ENCODE measurements at regions not wholly inside any gene's neighbourhood (a gene's known extent, or its start where the extent isn't known, plus 50 kb on each side); places are given as distances from the start of the nearest gene placed in this dataset.

GRCh38 chr11:121792185-121792584, 323.8 kb downstream of the BLID start:
- no peak for DNase-seq (ENCODE audit: low spot score)

GRCh38 chr11:121790430-121790829, 325.6 kb downstream of the BLID start:
- no peak for DNase-seq (ENCODE audit: low spot score)

DNA sequence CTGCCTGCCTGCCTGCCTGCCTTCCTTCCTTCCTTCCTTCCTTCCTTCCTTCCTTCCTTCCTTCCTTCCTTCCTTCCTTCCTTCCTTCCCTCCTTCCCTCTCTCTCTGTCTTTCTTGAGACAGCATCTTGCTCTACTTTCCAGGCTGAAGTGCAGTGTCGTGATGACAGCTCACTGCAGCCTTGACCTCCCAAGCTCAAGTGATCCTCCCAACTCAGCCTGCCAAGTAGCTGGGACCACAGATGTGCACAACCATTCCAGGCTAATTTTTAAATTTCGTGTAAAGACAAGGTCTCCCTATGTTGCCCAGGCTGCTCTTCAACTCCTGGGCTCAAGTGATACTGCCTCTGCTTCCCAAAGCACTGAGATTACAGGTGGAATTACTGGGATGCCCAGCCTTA, 328.2 kb upstream of the SORL1-AS1 start:
- DNase-seq (ENCODE audit: low spot score): no peak

- no peak for DNase-seq (ENCODE audit: low spot score)
Measured at GRCh38 chr11:121777056-121777455, 324.3 kb upstream of the SORL1-AS1 start.

- no peak for DNase-seq (ENCODE audit: low spot score)
Measured at GRCh38 chr11:121775276-121775675, 322.5 kb upstream of the SORL1-AS1 start.

GRCh38 chr11:121773076-121773475, 320.3 kb upstream of the SORL1-AS1 start:
- no peak for DNase-seq (ENCODE audit: low spot score)

GRCh38 chr11:121770939-121771595, 318.3 kb upstream of the SORL1-AS1 start:
- no peak for DNase-seq (ENCODE audit: low spot score)

DNA sequence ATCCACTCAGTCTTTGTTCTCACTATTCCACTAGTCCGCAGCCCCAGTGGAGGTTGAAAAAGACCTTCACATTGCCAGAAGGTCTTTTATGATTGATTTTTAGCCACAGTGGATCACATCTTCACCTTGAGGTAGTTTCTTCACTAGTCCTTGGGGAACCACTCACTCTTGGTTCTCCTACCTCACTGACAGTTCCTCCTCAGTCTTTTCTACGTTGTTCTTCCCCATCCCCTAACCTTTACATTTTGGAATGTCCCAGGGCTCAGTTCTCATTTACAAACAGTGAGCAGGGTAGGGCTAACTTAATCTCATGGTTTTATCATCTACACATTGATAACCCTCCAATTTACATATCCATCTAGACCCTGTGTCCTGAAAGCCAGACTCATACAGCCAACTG, 316.4 kb upstream of the SORL1-AS1 start:
- no peak for DNase-seq (ENCODE audit: low spot score)

- no peak for DNase-seq (ENCODE audit: low spot score)
Measured at GRCh38 chr11:121767433-121767832, 314.7 kb upstream of the SORL1-AS1 start.

DNA sequence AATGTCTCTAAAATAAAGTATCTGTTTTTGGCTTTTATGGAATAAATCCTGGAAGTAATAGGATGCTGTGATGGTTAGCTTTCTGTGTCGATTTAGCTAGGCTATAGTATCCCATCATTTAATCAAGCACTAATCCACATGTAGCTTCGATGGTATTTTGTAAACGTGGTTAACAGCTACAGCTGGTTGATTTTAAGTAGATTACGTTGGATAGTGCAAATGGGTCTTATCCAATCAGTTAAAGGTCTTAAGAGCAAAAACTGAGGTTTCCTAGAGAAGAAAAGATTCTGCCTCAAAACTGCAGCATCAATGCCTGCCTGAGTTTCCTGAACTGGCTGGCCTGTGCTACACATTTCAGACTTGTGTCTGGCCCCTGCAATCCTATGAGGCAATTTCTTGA, 314.2 kb upstream of the SORL1-AS1 start:
- DNase-seq (ENCODE audit: low spot score): no peak

GRCh38 chr11:121766166-121766565, 313.4 kb upstream of the SORL1-AS1 start:
- no peak for DNase-seq (ENCODE audit: low spot score)

GRCh38 chr11:121763526-121763925, 310.8 kb upstream of the SORL1-AS1 start:
- no peak for DNase-seq (ENCODE audit: low spot score)

- DNase-seq (ENCODE audit: low spot score): no peak
Measured at GRCh38 chr11:121762820-121763219, 310.1 kb upstream of the SORL1-AS1 start.

- DNase-seq (ENCODE audit: low spot score): no peak
Measured at GRCh38 chr11:121761186-121761585, 308.4 kb upstream of the SORL1-AS1 start.

DNA sequence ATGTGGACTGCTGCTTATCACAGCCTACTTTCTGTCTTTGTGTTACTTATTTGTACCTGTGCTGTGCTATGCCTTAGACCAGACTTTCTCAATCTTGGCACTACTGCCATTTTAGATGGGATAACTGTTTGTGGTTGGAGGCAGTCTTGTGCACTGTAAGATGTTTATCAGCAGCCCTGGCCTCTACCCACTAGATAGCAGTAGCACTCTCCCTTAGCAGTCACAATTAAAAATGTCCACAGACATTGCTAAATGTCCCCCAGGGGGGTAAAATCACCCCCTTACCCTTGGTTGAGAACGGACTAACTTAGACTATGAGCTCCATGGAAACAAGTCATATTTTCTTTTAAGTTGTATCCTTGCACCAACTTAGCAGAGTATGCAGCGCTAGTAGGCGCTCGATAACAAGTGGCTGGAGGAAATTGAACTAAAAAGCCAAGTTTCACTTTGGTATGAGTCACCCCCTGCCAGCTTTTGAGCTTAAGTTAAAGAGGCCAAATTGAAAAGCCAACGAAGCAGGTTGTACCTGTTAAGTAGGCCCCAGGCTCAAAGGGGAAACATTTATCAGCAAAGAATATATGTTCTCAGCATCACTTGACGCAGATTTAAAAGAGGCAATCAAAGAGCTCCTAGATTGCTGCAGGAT, 304.8 kb upstream of the SORL1-AS1 start:
- DNase-seq (ENCODE audit: low spot score): no peak

GRCh38 chr11:121755906-121756305, 303.1 kb upstream of the SORL1-AS1 start:
- DNase-seq (ENCODE audit: low spot score): no peak

DNA sequence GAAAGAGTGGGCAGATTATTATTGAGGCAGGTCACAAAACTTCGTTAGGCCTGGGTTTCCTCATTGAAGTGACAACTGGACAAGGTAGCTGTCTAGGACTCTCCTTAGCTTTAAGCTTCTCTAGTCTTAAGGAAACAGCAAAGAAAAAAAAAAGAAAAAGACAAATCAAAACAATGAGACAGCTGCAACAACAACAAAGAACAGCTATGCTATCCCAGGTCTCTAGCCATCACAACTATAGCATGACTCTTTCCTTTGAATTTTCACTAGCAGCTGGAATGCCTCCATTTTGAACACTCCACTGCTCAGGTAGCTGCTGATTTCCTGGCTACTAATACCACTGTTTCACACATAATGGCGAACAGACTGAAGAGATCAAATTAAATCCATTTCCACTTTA, 302.4 kb upstream of the SORL1-AS1 start:
- no peak for DNase-seq (ENCODE audit: low spot score)

DNA sequence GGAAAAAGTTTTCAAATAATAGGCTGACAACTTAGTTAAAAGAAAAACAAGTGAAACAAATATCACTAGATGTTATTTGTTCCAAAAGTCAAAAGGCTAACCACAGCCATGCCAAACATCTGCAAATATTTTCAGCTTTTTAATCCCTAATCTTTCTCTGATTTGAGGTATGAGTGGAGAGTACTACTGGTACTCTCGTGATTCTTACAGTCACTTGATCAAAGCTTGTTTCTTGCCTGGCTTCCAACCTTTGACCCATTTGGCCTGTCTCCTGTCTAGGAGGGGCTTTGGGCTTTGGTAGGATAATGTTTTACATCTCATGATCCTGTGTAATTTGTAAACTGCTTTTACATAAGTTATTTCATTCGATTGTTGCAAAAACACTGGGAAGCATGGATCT, 301.8 kb upstream of the SORL1-AS1 start:
- no peak for DNase-seq (ENCODE audit: low spot score)

DNA sequence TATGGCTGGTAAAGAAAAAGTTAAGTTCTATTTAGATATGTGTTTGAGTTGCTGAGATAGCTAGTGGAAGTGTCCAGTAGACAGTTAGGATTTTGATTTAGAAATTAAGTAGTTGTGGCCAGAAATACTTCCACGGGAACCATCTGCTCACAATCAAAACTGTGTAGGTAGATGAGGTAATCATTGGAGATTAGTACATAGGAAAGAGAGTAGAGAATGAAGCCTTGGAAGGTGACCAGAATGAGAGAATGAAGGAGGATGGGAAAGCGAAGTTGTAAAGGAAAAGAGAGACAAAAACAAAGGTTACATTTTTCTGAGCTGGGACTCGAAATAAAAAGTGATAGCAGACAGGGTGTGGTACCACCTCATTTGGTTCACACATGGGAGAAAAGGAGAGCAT, 296.9 kb upstream of the SORL1-AS1 start:
- no peak for DNase-seq (ENCODE audit: low spot score)

- no peak for DNase-seq (ENCODE audit: low spot score)
Measured at GRCh38 chr11:121748068-121748467, 295.3 kb upstream of the SORL1-AS1 start.

DNA sequence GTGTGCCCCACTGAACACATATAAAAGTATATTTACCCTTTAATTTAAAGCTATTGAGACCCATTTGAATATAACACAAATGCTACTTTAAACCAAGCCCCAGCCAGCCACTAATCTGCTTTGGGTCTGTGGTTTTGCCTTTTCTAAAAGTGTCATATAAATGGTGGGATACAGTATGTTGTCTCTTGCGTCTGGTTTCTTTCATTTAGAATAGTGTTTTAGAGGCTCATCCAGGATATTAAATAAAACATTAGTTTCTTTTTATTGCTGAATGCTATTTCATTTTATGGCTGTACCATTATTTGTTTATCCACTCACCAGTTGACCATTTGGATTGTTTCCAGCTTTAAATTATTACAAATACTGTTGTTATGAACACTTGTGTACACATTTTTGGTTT, 290.5 kb upstream of the SORL1-AS1 start:
- no peak for DNase-seq (ENCODE audit: low spot score)

DNA sequence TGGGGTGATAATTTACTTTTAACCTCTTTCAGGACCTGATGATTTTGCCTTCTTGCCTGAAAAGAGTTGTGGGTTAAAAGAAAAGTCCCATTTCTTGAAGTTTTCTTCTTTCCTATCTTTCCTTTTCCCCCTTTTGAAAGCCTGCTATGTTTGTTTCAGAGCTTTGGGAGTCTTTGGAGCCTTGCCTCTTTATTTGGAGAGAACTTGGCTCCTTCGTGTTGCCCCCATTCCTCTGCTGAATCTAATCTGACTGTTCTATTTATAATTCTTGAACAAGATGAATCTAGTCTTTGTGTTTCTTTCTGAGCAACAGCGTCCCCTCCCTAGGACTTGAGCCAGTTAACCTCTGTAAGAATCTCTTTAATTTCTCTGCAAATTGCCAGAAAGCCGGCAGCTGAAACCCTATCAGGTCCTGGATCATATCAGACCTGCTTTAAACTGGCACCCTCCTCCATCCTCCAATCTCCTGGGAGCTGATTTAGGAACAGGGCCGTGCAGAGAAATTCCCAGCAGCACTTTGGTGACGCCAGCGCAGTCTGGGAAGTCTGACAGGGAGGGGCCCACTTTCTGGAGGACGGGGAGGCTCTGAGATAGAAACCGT, 289.1 kb upstream of the SORL1-AS1 start:
- no peak for DNase-seq (ENCODE audit: low spot score)

DNA sequence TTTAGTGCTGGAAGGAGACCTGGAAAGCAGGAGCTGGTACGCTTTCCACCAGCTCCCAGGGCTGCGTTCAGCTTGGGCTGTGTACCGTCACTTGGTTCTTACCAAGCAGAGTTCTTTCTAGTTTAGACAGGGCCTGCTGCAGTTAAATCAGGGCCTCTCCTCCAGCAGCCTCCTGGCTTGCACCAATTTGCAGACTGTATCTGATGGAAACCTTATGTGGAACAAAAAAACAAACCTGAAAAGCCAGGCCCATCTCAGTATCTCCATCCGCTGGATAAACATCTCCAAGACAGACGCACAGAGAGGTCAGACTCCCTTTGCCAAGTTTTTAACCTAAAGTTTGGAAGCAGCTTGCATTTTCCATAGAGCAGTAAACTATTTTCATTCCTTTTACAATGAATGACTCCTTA, 288.6 kb upstream of the SORL1-AS1 start:
- DNase-seq (ENCODE audit: low spot score): no peak

GRCh38 chr11:121740902-121741301, 288.1 kb upstream of the SORL1-AS1 start:
- DNase-seq (ENCODE audit: low spot score): no peak
